Upper lobe of left lung (tissue), 4 donors: ENCODE measurements at regions not wholly inside any gene's neighbourhood (a gene's known extent, or its start where the extent isn't known, plus 50 kb on each side); places are given as distances from the start of the nearest gene placed in this dataset.

Source experiments
- CTCF ChIP-seq, 6 experiments: fragments of 450-650 bp in 4 of 6; fragments of 200-600 bp in 2 of 6; sonication (generic) in 2 of 6; IDR thresholded peaks; one replicate each; pipeline ENCODE4 v1.5.1; 2016 to 2019; ENCODE audit warnings: antibody characterized with exemption in 6 of 6
- EP300 ChIP-seq, 4 donors: sonication (generic); formaldehyde crosslinking; IDR thresholded peaks; one replicate each; pipeline ENCODE4 v1.5.1; 2017; ENCODE audit warnings: antibody characterized with exemption in 4 of 4, control low read depth in 2 of 4

GRCh38 chr5:52457810-52458209 lies 329.9 kb upstream of the ITGA1 start:
- TF ChIP-seq CTCF (IDR thresholded peaks at IDR 0.05) (no peak), EP300 (IDR thresholded peaks at IDR 0.05) (no peak)
